DOHH2 (cell line): ENCODE measurements at regions not wholly inside any gene's neighbourhood (a gene's known extent, or its start where the extent isn't known, plus 50 kb on each side); places are given as distances from the start of the nearest gene placed in this dataset.

Experiments
- H3F3A ChIP-seq: fragments of 200-600 bp; sonication (generic), shearing (Covaris generic); 2 replicates; pipeline ENCODE4 v1.6.0; 2016; ENCODE audit warnings: antibody characterized with exemption, mild to moderate bottlenecking; ENCODE audit not compliant: control insufficient read depth, insufficient read depth
- H3K27ac ChIP-seq: fragments of 200-600 bp; sonication (generic); 2 replicates; pipeline ENCODE4 v1.5.1; 2014; ENCODE audit warnings: low read depth, mild to moderate bottlenecking, low read length, moderate library complexity
- H3K27me3 ChIP-seq: fragments of 200-600 bp; sonication (generic); 2 replicates; pipeline ENCODE4 v1.6.1; 2014; ENCODE audit warnings: mild to moderate bottlenecking, low read length, mixed read lengths; ENCODE audit not compliant: control insufficient read depth
- H3K36me3 ChIP-seq: fragments of 200-600 bp; sonication (generic); 2 replicates; pipeline ENCODE4 v1.6.1; 2014; ENCODE audit warnings: mild to moderate bottlenecking, low read length, moderate library complexity, mixed read lengths; ENCODE audit not compliant: control insufficient read depth
- H3K4me1 ChIP-seq: fragments of 200-600 bp; sonication (generic); 2 replicates; pipeline ENCODE4 v1.6.1; 2014; ENCODE audit warnings: mild to moderate bottlenecking, low read length, mixed read lengths; ENCODE audit not compliant: control insufficient read depth
- H3K4me2 ChIP-seq: fragments of 200-600 bp; sonication (generic); 2 replicates; pipeline ENCODE4 v1.6.0; 2014; ENCODE audit warnings: mild to moderate bottlenecking, low read length, moderate library complexity
- H3K4me3 ChIP-seq: fragments of 200-600 bp; sonication (generic); 2 replicates; pipeline ENCODE4 v1.5.1; 2014; ENCODE audit warnings: mild to moderate bottlenecking, low read length, mixed read lengths
- H3K79me2 ChIP-seq: fragments of 200-600 bp; sonication (generic); 2 replicates; pipeline ENCODE4 v1.6.1; 2014; ENCODE audit warnings: mild to moderate bottlenecking, low read length, mixed read lengths; ENCODE audit not compliant: control insufficient read depth
- H3K9me2 ChIP-seq: fragments of 200-600 bp; sonication (generic); replicated peaks from 2 replicates; pipeline ENCODE4 v1.6.1; 2014; ENCODE audit warnings: mild to moderate bottlenecking, low read length, mixed read lengths; ENCODE audit not compliant: control insufficient read depth
- H3K9me3 ChIP-seq: fragments of 200-600 bp; sonication (generic); 2 replicates; pipeline ENCODE4 v1.6.1; 2014; ENCODE audit warnings: antibody characterized with exemption, low read length, mixed read lengths; ENCODE audit not compliant: control insufficient read depth, insufficient read depth
- H4K20me1 ChIP-seq: fragments of 200-600 bp; sonication (generic); 2 replicates; pipeline ENCODE4 v1.6.0; 2014; ENCODE audit warnings: low read depth, mild to moderate bottlenecking, antibody characterized with exemption, low read length, moderate library complexity; ENCODE audit not compliant: control insufficient read depth, insufficient read depth
- EZH2phosphoT487 ChIP-seq: fragments of 200-600 bp; sonication (generic); IDR thresholded peaks from 2 replicates; pipeline ENCODE4 v1.6.1; 2017; ENCODE audit warnings: borderline replicate concordance, mild to moderate bottlenecking, antibody characterized with exemption, low read length, moderate library complexity, mixed read lengths
- TF ChIP-seq, protein P1 (sequence below): fragments of 200-600 bp; sonication (generic); IDR thresholded peaks from one replicate; pipeline ENCODE4 v1.5.1; 2014; ENCODE audit warnings: antibody characterized with exemption, mild to moderate bottlenecking, low read depth, low read length; ENCODE audit not compliant: poor library complexity, severe bottlenecking

DNA sequence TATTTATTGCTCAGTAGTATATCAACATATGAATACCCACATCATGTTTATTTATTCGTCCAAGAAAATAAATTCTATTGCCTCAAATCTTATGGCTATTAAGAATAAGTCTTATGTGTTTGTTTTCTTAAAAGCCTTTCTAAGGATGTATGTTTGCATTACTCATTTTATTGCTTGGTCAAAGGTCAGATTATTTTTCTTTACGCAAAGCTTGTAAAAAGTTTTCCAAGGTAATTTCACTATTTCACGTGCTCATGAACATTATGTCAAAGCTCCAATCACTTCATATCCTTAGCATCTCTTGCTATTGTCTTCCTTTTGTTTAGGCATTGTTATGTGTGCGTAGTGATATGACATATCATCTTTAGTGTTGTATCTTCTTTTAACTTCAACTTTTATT, 258.5 kb upstream of the FSTL5 start:
- Histone ChIP-seq H3K4me2 (no peak overlapping the region), H3F3A (no peaks in the 10 kb centered on the region), H4K20me1 (no peaks in the 10 kb centered on the region), H3K27ac (no peak overlapping the region), H3K4me1 (no peaks in the 10 kb centered on the region), H3K36me3 (no peaks in the 10 kb centered on the region), H3K4me3 (no peak overlapping the region), H3K27me3 (no peaks in the 10 kb centered on the region), H3K9me2 (no peaks in the 10 kb centered on the region), H3K79me2 (no peaks in the 10 kb centered on the region), H3K9me3 (no peaks in the 10 kb centered on the region)
- no peak for TF ChIP-seq EZH2phosphoT487
- TF ChIP-seq, protein P1, sequence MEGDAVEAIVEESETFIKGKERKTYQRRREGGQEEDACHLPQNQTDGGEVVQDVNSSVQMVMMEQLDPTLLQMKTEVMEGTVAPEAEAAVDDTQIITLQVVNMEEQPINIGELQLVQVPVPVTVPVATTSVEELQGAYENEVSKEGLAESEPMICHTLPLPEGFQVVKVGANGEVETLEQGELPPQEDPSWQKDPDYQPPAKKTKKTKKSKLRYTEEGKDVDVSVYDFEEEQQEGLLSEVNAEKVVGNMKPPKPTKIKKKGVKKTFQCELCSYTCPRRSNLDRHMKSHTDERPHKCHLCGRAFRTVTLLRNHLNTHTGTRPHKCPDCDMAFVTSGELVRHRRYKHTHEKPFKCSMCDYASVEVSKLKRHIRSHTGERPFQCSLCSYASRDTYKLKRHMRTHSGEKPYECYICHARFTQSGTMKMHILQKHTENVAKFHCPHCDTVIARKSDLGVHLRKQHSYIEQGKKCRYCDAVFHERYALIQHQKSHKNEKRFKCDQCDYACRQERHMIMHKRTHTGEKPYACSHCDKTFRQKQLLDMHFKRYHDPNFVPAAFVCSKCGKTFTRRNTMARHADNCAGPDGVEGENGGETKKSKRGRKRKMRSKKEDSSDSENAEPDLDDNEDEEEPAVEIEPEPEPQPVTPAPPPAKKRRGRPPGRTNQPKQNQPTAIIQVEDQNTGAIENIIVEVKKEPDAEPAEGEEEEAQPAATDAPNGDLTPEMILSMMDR = no peak

DNA sequence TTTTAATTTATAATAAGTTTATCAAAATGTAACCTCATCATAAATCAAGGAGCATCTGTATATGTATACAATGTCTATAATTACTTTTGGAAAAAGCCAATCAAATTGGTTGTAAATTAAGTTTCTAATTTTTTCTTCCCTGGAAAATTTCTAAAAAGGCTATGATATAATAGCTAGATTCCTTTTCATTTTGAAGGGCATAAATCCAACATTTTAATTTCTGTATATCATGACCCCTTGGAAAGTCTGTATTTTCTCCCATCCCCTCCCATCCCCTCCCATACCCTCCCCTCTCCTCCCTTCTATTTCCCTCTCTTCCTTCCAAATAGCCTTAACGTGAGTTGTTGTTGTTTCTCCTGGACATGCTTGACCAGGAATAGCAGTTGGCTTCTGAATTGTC, 247.1 kb upstream of the FSTL5 start:
- H3K4me2 ChIP-seq = no peak overlapping the region
- no peaks in the 10 kb centered on the region for H4K20me1 ChIP-seq
- no peak for TF ChIP-seq EZH2phosphoT487
- TF ChIP-seq, protein P1 = no peak
- H3K4me3 ChIP-seq = no peak overlapping the region
- no peaks in the 10 kb centered on the region for H3K27me3 ChIP-seq
- H3K9me2 ChIP-seq = no peaks in the 10 kb centered on the region
- no peaks in the 10 kb centered on the region for H3K36me3 ChIP-seq
- no peak overlapping the region for H3K27ac ChIP-seq
- H3K79me2 ChIP-seq = no peaks in the 10 kb centered on the region
- no peaks in the 10 kb centered on the region for H3K9me3 ChIP-seq
- H3K4me1 ChIP-seq = no peaks in the 10 kb centered on the region
- H3F3A ChIP-seq = no peaks in the 10 kb centered on the region

DNA sequence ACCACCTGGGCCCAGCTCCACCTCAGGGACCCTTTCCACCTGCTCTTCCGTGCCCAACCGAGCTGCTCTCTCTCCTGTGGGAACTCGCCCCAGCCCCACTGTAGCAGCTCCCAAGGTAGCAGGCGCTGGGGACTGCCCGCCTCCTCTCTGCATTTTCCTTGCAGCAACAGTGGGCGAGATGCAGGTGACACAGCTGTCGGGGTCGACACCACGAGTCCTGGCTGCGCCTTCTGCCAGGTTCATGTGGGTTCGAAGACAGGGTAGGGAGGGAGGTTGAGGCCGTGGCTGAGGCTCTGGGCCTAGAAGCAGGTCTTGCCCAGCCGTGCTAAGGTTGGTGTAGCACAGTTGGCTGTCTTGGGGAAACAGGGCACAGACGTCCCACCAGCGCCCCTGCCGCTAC, 245.2 kb upstream of the FSTL5 start:
- Histone ChIP-seq H3K79me2 (no peaks in the 10 kb centered on the region), H3K4me2 (no peak overlapping the region), H3K27ac (no peak overlapping the region), H3K9me3 (no peaks in the 10 kb centered on the region), H3K4me1 (no peaks in the 10 kb centered on the region), H3K36me3 (no peaks in the 10 kb centered on the region), H4K20me1 (no peaks in the 10 kb centered on the region), H3K4me3 (no peak overlapping the region), H3K9me2 (no peaks in the 10 kb centered on the region), H3F3A (no peaks in the 10 kb centered on the region), H3K27me3 (no peaks in the 10 kb centered on the region)
- TF ChIP-seq, protein P1 = no peak
- no peak for TF ChIP-seq EZH2phosphoT487

DNA sequence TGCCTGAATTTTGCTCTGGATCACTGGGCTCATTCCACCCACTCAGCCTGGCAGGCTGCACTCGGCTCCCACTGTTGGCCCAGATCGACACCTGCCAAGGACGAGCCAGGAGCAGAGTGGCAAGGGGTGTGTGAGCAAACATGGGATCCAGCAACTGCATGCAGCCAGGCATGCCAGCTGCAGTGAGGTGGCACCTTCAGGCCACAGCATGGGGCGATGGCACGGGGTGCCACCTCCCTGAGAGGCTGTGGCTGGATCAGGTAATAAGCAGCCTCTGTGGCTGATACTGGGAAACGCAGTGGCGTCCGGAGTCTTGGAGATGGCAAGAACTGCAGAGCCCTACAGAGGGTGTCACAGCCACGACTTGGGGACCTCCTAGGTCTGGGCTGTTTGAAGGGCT, 244.5 kb upstream of the FSTL5 start:
- no peaks in the 10 kb centered on the region for H3K9me3 ChIP-seq
- no peaks in the 10 kb centered on the region for H3K36me3 ChIP-seq
- H3K4me3 ChIP-seq = no peak overlapping the region
- H3K4me1 ChIP-seq = no peaks in the 10 kb centered on the region
- H3K4me2 ChIP-seq = no peak overlapping the region
- no peaks in the 10 kb centered on the region for H3K79me2 ChIP-seq
- TF ChIP-seq, protein P1 = no peak
- no peak for TF ChIP-seq EZH2phosphoT487
- H3K27me3 ChIP-seq = no peaks in the 10 kb centered on the region
- H3K9me2 ChIP-seq = no peaks in the 10 kb centered on the region
- no peaks in the 10 kb centered on the region for H4K20me1 ChIP-seq
- no peaks in the 10 kb centered on the region for H3F3A ChIP-seq
- H3K27ac ChIP-seq = no peak overlapping the region
